ENCODE measurements at regions not wholly inside any gene's neighbourhood (a gene's known extent, or its start where the extent isn't known, plus 50 kb on each side); places are given as distances from the start of the nearest gene placed in this dataset.

DNA sequence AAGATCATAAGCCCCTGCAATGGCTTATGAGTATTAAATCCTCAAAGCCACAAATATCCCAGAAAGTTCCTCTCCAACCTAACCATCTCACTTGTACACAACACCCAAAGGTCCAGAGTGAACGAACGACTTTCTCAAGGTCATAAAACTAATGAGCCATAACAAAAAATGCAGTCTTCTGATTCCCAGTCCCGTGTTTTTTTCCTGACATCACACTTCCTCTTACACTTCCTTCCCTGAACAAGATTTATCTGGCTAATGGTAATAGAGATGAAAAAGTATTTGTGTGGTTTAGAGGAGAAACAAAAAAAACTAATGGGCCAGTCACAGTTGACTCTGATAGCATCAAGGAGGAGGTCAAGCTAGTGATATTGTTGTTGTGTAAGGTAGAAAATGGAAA, 99.5 kb upstream of the KLHL13 start:
- no TSS peak for BruUV-seq (replicated peaks)
- Histone ChIP-seq H3K27ac (ENCODE audit: low read depth, low read length, poor library complexity, severe bottlenecking) (no peak overlapping the region), H3K4me3 (ENCODE audit: low read depth, low read length, poor library complexity, severe bottlenecking) (no peak overlapping the region), H3K9me3 (ENCODE audit: low read length) (no peaks in the 10 kb centered on the region), H3K4me1 (ENCODE audit: insufficient read depth, low read length, poor library complexity, severe bottlenecking) (peaks cover 25% of the 10 kb centered on the region), H3K9me2 (ENCODE audit: insufficient read depth, low read length) (no peaks in the 10 kb centered on the region), H4K20me1 (ENCODE audit: insufficient read depth, low read length) (no peaks in the 10 kb centered on the region), H3K79me2 (ENCODE audit: insufficient read depth, low read depth, low read length) (no peaks in the 10 kb centered on the region), H3K4me2 (ENCODE audit: low read length) (no peak overlapping the region), H3K36me3 (ENCODE audit: insufficient read depth, low read length) (no peaks in the 10 kb centered on the region), H2AFZ (ENCODE audit: low read length) (no peak overlapping the region)
- ChIA-PET CTCF (ENCODE audit: unreplicated experiment) (no interaction called here), POLR2A (no interaction called here)
- TF ChIP-seq, protein P1, sequence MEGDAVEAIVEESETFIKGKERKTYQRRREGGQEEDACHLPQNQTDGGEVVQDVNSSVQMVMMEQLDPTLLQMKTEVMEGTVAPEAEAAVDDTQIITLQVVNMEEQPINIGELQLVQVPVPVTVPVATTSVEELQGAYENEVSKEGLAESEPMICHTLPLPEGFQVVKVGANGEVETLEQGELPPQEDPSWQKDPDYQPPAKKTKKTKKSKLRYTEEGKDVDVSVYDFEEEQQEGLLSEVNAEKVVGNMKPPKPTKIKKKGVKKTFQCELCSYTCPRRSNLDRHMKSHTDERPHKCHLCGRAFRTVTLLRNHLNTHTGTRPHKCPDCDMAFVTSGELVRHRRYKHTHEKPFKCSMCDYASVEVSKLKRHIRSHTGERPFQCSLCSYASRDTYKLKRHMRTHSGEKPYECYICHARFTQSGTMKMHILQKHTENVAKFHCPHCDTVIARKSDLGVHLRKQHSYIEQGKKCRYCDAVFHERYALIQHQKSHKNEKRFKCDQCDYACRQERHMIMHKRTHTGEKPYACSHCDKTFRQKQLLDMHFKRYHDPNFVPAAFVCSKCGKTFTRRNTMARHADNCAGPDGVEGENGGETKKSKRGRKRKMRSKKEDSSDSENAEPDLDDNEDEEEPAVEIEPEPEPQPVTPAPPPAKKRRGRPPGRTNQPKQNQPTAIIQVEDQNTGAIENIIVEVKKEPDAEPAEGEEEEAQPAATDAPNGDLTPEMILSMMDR (conservative IDR thresholded peaks at IDR 0.05; ENCODE audit: low read length) = no peak
- TF ChIP-seq EZH2phosphoT487 (IDR thresholded peaks at IDR 0.05; ENCODE audit: borderline replicate concordance, low read depth, low read length) = no peak
- no peak for DNase-seq (ENCODE audit: low spot score)
- intact Hi-C loops (cut with micrococcal nuclease; ENCODE audit: unreplicated experiment) = no loop called here

DNA sequence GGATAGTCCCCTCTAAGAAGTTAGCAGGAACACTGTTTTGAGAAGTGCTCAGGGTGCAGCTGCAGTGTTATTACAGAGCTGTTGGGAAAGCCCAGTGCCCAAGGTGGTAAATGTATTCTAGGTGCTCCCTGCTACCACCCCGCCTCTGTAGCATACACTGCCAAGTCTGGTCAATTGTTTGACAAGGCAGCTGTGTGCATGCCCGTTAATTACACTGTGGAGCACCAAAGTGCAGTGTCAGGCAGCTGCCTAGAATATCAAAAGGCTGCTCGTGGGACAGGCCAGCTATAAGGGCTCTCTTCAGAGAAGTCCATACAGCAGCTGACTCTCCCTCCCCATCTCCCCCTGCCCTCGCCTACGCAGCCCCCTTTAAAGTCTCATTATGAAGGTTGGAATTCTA, 99.9 kb upstream of the KLHL13 start:
- TF ChIP-seq, protein P1 (conservative IDR thresholded peaks at IDR 0.05; ENCODE audit: low read length) = no peak
- TF ChIP-seq EZH2phosphoT487 (IDR thresholded peaks at IDR 0.05; ENCODE audit: borderline replicate concordance, low read depth, low read length) = no peak
- Histone ChIP-seq H3K4me3 (ENCODE audit: low read depth, low read length, poor library complexity, severe bottlenecking) (no peak overlapping the region), H4K20me1 (ENCODE audit: insufficient read depth, low read length) (no peaks in the 10 kb centered on the region), H2AFZ (ENCODE audit: low read length) (no peak overlapping the region), H3K4me1 (ENCODE audit: insufficient read depth, low read length, poor library complexity, severe bottlenecking) (peaks cover 20% of the 10 kb centered on the region), H3K27ac (ENCODE audit: low read depth, low read length, poor library complexity, severe bottlenecking) (no peak overlapping the region), H3K4me2 (ENCODE audit: low read length) (no peak overlapping the region), H3K36me3 (ENCODE audit: insufficient read depth, low read length) (no peaks in the 10 kb centered on the region), H3K79me2 (ENCODE audit: insufficient read depth, low read depth, low read length) (no peaks in the 10 kb centered on the region), H3K9me3 (ENCODE audit: low read length) (no peaks in the 10 kb centered on the region), H3K9me2 (ENCODE audit: insufficient read depth, low read length) (no peaks in the 10 kb centered on the region)
- DNase-seq (ENCODE audit: low spot score) = no peak
- ChIA-PET POLR2A (no interaction called here), CTCF (ENCODE audit: unreplicated experiment) (no interaction called here)
- BruUV-seq (replicated peaks) = no TSS peak
- intact Hi-C loops (cut with micrococcal nuclease; ENCODE audit: unreplicated experiment) = no loop called here

DNA sequence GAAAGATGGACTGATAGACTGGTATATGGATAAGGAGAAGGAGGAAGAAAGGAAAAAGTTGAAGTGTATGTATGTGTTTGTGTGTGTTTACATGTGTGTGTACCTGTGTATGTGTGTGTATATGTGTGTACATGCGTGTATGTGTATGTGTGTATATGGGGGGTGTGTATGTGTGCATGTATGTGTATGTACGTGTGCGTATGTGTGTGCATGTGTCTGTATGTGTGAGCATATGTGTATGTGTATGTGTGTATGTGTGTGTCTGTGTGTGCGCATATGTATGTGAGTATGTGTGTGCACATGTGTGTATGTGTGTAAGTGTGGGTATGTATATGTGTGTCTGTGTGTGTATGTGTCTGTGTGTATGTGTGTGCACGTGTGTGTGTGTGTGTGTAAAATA, 101.5 kb upstream of the KLHL13 start:
- TF ChIP-seq EZH2phosphoT487 (IDR thresholded peaks at IDR 0.05; ENCODE audit: borderline replicate concordance, low read depth, low read length) = no peak
- Histone ChIP-seq H3K79me2 (ENCODE audit: insufficient read depth, low read depth, low read length) (no peaks in the 10 kb centered on the region), H3K9me2 (ENCODE audit: insufficient read depth, low read length) (no peaks in the 10 kb centered on the region), H4K20me1 (ENCODE audit: insufficient read depth, low read length) (no peaks in the 10 kb centered on the region), H3K4me2 (ENCODE audit: low read length) (no peak overlapping the region), H3K9me3 (ENCODE audit: low read length) (no peaks in the 10 kb centered on the region), H3K27ac (ENCODE audit: low read depth, low read length, poor library complexity, severe bottlenecking) (no peak overlapping the region), H3K36me3 (ENCODE audit: insufficient read depth, low read length) (no peaks in the 10 kb centered on the region), H3K4me1 (ENCODE audit: insufficient read depth, low read length, poor library complexity, severe bottlenecking) (peaks cover 5% of the 10 kb centered on the region), H3K4me3 (ENCODE audit: low read depth, low read length, poor library complexity, severe bottlenecking) (no peak overlapping the region), H2AFZ (ENCODE audit: low read length) (no peak overlapping the region)
- intact Hi-C loops (cut with micrococcal nuclease; ENCODE audit: unreplicated experiment) = no loop called here
- ChIA-PET POLR2A (interaction anchor here (0.7 kb wide), 1 partner anchor 128 kb away, joined by 4 read pairs; no protein-coding TSS in a partner anchor), CTCF (ENCODE audit: unreplicated experiment) (no interaction called here)
- BruUV-seq (replicated peaks) = no TSS peak
- no peak for DNase-seq (ENCODE audit: low spot score)

Data from OCI-LY7 (cell line).